GM23338 (cell line): ENCODE measurements at regions not wholly inside any gene's neighbourhood (a gene's known extent, or its start where the extent isn't known, plus 50 kb on each side); places are given as distances from the start of the nearest gene placed in this dataset.

Source experiments
- ATAC-seq: fragments of 200-7000 bp; cut with Tn5 transposase; 3 replicates; pipeline ENCODE4 v1.9.1; 2020
- DNase-seq: peaks from one replicate; pipeline ENCODE4 v3.0.0-alpha.2; 2015; ENCODE audit warnings: low spot score
- H2AFZ ChIP-seq: fragments of 200-600 bp; sonication (generic); 2 replicates; pipeline ENCODE4 v1.8.0; 2016; ENCODE audit warnings: antibody characterized with exemption, mild to moderate bottlenecking, moderate library complexity
- H3F3A ChIP-seq: fragments of 200-600 bp; sonication (generic); replicated peaks from 2 replicates; pipeline ENCODE4 v1.8.0; 2017; ENCODE audit warnings: antibody characterized with exemption, mixed run types, low read depth
- H3K27ac ChIP-seq: fragments of 200-600 bp; sonication (generic); 2 replicates; pipeline ENCODE4 v1.6.1; 2016; ENCODE audit warnings: low read depth
- H3K27me3 ChIP-seq: fragments of 200-600 bp; sonication (generic); 2 replicates; pipeline ENCODE4 v1.8.0; 2016; ENCODE audit warnings: mild to moderate bottlenecking, mixed run types, moderate library complexity; ENCODE audit not compliant: insufficient read depth
- H3K36me3 ChIP-seq: fragments of 200-600 bp; sonication (generic); 2 replicates; pipeline ENCODE4 v1.8.0; 2016; ENCODE audit warnings: mild to moderate bottlenecking; ENCODE audit not compliant: insufficient read depth
- H3K4me1 ChIP-seq: fragments of 200-600 bp; sonication (generic); 2 replicates; pipeline ENCODE4 v1.8.0; 2016; ENCODE audit warnings: mild to moderate bottlenecking, moderate library complexity; ENCODE audit not compliant: insufficient read depth
- H3K4me2 ChIP-seq: fragments of 200-600 bp; sonication (generic); 2 replicates; pipeline ENCODE4 v1.7.1; 2017; ENCODE audit warnings: mixed run types
- H3K4me3 ChIP-seq: fragments of 200-600 bp; sonication (generic); 2 replicates; pipeline ENCODE4 v1.6.1; 2016; ENCODE audit warnings: mixed run types
- H3K79me2 ChIP-seq: fragments of 200-600 bp; sonication (generic); replicated peaks from 2 replicates; pipeline ENCODE4 v1.8.0; 2017; ENCODE audit warnings: mild to moderate bottlenecking; ENCODE audit not compliant: insufficient read depth
- H3K9me2 ChIP-seq: fragments of 200-600 bp; sonication (generic); 2 replicates; pipeline ENCODE4 v1.8.0; 2017; ENCODE audit not compliant: insufficient read depth
- H4K20me1 ChIP-seq: fragments of 200-600 bp; sonication (generic); replicated peaks from 2 replicates; pipeline ENCODE4 v1.8.0; 2017; ENCODE audit warnings: mild to moderate bottlenecking; ENCODE audit not compliant: insufficient read depth
- H3K27ac Mint-ChIP-seq: 2 replicates; pipeline ENCODE4 v1.8.0; 2020; ENCODE audit warnings: inconsistent platforms, mild to moderate bottlenecking, moderate library complexity, mixed read lengths
- H3K27me3 Mint-ChIP-seq: 3 replicates; pipeline ENCODE4 v1.8.0; 2022; ENCODE audit warnings: low read depth, mild to moderate bottlenecking, moderate library complexity, mixed read lengths, inconsistent platforms; ENCODE audit not compliant: insufficient read depth, poor library complexity
- H3K36me3 Mint-ChIP-seq: 3 replicates; pipeline ENCODE4 v1.8.0; 2021; ENCODE audit warnings: low read depth, mild to moderate bottlenecking, inconsistent platforms, moderate library complexity, mixed read lengths
- H3K4me1 Mint-ChIP-seq: 3 replicates; pipeline ENCODE4 v1.8.0; 2020; ENCODE audit warnings: mild to moderate bottlenecking, inconsistent platforms, mixed read lengths
- H3K4me3 Mint-ChIP-seq: 3 replicates; pipeline ENCODE4 v1.8.0; 2021; ENCODE audit warnings: moderate library complexity, mild to moderate bottlenecking, inconsistent platforms, mixed read lengths
- H3K9me3 Mint-ChIP-seq: 3 replicates; pipeline ENCODE4 v1.8.0; 2020; ENCODE audit warnings: moderate library complexity, mild to moderate bottlenecking, inconsistent platforms, mixed read lengths
- EZH2 ChIP-seq: fragments of 200-600 bp; sonication (generic); IDR thresholded peaks from one replicate; pipeline ENCODE4 v1.8.0; 2017; ENCODE audit warnings: antibody characterized with exemption, mild to moderate bottlenecking, low read depth; ENCODE audit not compliant: unreplicated experiment
- EZH2phosphoT487 ChIP-seq: fragments of 200-600 bp; sonication (generic); IDR thresholded peaks from one replicate; pipeline ENCODE4 v1.8.1; 2018; ENCODE audit warnings: antibody characterized with exemption; ENCODE audit not compliant: unreplicated experiment
- JUNB ChIP-seq: IDR thresholded peaks from one replicate; pipeline ENCODE4 v1.6.1; 2016; ENCODE audit warnings: antibody characterized with exemption; ENCODE audit not compliant: unreplicated experiment
- NANOG ChIP-seq: IDR thresholded peaks from 2 replicates; pipeline ENCODE4 v1.6.1; 2016; ENCODE audit warnings: antibody characterized with exemption, borderline replicate concordance
- ZNF114 ChIP-seq: fragments of 250-450 bp; sonication (Bioruptor Pico); IDR thresholded peaks from 2 replicates; pipeline ENCODE4 v1.5.0; 2020; ENCODE audit warnings: mild to moderate bottlenecking, moderate library complexity
- ZNF331 ChIP-seq: fragments of 250-450 bp; sonication (Bioruptor Pico); IDR thresholded peaks from 2 replicates; pipeline ENCODE4 v1.5.0; 2020; ENCODE audit warnings: low read depth, mild to moderate bottlenecking, moderate library complexity
- TF ChIP-seq, protein P1 (sequence below): IDR thresholded peaks from one replicate; pipeline ENCODE4 v1.6.1; 2018; ENCODE audit warnings: antibody characterized with exemption; ENCODE audit not compliant: unreplicated experiment
- TF ChIP-seq, protein P2 (sequence below), 2 experiments: fragments of 200-600 bp in 1 of 2; sonication (generic) in 1 of 2; conservative IDR thresholded peaks; 2 replicates each; pipeline versions ENCODE4 v1.5.1 to v1.6.1; 2016 to 2017; ENCODE audit warnings: antibody characterized with exemption in 2 of 2, low read depth in 2 of 2, mild to moderate bottlenecking in 2 of 2, moderate library complexity in 1 of 2
- TF ChIP-seq, protein P3 (sequence below): IDR thresholded peaks from 2 replicates; pipeline ENCODE4 v1.6.1; 2016; ENCODE audit warnings: antibody characterized with exemption
- TF ChIP-seq, protein P4 (sequence below): fragments of 250-450 bp; sonication (Bioruptor Pico); IDR thresholded peaks from 2 replicates; pipeline ENCODE4 v1.5.0; 2020; ENCODE audit warnings: mild to moderate bottlenecking, moderate library complexity

GRCh38 chr17:77861133-77861695, 97.3 kb upstream of the TNRC6C start:
- H3K27ac Mint-ChIP-seq: no peak overlapping the region
- Histone ChIP-seq H3F3A (no peaks in the 10 kb centered on the region), H3K4me3 (no peak overlapping the region), H3K36me3 (no peaks in the 10 kb centered on the region), H3K9me2 (no peaks in the 10 kb centered on the region; the same call in 1 of the 2 replicates), H3K27me3 (no peaks in the 10 kb centered on the region), H2AFZ (no peak overlapping the region), H3K4me1 (no peaks in the 10 kb centered on the region), H3K27ac (no peak overlapping the region), H3K4me2 (no peak overlapping the region), H3K79me2 (no peaks in the 10 kb centered on the region), H4K20me1 (no peaks in the 10 kb centered on the region)
- no peak overlapping the region for H3K4me3 Mint-ChIP-seq
- H3K9me3 Mint-ChIP-seq: peaks cover 3% of the 10 kb centered on the region; the same call in 2 of the 3 replicates
- no peak for TF ChIP-seq EZH2phosphoT487
- TF ChIP-seq, protein P1, sequence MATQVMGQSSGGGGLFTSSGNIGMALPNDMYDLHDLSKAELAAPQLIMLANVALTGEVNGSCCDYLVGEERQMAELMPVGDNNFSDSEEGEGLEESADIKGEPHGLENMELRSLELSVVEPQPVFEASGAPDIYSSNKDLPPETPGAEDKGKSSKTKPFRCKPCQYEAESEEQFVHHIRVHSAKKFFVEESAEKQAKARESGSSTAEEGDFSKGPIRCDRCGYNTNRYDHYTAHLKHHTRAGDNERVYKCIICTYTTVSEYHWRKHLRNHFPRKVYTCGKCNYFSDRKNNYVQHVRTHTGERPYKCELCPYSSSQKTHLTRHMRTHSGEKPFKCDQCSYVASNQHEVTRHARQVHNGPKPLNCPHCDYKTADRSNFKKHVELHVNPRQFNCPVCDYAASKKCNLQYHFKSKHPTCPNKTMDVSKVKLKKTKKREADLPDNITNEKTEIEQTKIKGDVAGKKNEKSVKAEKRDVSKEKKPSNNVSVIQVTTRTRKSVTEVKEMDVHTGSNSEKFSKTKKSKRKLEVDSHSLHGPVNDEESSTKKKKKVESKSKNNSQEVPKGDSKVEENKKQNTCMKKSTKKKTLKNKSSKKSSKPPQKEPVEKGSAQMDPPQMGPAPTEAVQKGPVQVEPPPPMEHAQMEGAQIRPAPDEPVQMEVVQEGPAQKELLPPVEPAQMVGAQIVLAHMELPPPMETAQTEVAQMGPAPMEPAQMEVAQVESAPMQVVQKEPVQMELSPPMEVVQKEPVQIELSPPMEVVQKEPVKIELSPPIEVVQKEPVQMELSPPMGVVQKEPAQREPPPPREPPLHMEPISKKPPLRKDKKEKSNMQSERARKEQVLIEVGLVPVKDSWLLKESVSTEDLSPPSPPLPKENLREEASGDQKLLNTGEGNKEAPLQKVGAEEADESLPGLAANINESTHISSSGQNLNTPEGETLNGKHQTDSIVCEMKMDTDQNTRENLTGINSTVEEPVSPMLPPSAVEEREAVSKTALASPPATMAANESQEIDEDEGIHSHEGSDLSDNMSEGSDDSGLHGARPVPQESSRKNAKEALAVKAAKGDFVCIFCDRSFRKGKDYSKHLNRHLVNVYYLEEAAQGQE: no peak
- TF ChIP-seq, protein P2, sequence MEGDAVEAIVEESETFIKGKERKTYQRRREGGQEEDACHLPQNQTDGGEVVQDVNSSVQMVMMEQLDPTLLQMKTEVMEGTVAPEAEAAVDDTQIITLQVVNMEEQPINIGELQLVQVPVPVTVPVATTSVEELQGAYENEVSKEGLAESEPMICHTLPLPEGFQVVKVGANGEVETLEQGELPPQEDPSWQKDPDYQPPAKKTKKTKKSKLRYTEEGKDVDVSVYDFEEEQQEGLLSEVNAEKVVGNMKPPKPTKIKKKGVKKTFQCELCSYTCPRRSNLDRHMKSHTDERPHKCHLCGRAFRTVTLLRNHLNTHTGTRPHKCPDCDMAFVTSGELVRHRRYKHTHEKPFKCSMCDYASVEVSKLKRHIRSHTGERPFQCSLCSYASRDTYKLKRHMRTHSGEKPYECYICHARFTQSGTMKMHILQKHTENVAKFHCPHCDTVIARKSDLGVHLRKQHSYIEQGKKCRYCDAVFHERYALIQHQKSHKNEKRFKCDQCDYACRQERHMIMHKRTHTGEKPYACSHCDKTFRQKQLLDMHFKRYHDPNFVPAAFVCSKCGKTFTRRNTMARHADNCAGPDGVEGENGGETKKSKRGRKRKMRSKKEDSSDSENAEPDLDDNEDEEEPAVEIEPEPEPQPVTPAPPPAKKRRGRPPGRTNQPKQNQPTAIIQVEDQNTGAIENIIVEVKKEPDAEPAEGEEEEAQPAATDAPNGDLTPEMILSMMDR (conservative IDR thresholded peaks at IDR 0.05; ENCODE audit: low read depth in 2 of 2): no peak
- TF ChIP-seq EZH2: no peak
- TF ChIP-seq ZNF114 (CRISPR knock-in tag): no peak
- no peak for TF ChIP-seq JUNB
- TF ChIP-seq, protein P3, sequence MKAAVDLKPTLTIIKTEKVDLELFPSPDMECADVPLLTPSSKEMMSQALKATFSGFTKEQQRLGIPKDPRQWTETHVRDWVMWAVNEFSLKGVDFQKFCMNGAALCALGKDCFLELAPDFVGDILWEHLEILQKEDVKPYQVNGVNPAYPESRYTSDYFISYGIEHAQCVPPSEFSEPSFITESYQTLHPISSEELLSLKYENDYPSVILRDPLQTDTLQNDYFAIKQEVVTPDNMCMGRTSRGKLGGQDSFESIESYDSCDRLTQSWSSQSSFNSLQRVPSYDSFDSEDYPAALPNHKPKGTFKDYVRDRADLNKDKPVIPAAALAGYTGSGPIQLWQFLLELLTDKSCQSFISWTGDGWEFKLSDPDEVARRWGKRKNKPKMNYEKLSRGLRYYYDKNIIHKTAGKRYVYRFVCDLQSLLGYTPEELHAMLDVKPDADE: no peak
- TF ChIP-seq ZNF331: no peak
- no peak for TF ChIP-seq NANOG
- TF ChIP-seq, protein P4, sequence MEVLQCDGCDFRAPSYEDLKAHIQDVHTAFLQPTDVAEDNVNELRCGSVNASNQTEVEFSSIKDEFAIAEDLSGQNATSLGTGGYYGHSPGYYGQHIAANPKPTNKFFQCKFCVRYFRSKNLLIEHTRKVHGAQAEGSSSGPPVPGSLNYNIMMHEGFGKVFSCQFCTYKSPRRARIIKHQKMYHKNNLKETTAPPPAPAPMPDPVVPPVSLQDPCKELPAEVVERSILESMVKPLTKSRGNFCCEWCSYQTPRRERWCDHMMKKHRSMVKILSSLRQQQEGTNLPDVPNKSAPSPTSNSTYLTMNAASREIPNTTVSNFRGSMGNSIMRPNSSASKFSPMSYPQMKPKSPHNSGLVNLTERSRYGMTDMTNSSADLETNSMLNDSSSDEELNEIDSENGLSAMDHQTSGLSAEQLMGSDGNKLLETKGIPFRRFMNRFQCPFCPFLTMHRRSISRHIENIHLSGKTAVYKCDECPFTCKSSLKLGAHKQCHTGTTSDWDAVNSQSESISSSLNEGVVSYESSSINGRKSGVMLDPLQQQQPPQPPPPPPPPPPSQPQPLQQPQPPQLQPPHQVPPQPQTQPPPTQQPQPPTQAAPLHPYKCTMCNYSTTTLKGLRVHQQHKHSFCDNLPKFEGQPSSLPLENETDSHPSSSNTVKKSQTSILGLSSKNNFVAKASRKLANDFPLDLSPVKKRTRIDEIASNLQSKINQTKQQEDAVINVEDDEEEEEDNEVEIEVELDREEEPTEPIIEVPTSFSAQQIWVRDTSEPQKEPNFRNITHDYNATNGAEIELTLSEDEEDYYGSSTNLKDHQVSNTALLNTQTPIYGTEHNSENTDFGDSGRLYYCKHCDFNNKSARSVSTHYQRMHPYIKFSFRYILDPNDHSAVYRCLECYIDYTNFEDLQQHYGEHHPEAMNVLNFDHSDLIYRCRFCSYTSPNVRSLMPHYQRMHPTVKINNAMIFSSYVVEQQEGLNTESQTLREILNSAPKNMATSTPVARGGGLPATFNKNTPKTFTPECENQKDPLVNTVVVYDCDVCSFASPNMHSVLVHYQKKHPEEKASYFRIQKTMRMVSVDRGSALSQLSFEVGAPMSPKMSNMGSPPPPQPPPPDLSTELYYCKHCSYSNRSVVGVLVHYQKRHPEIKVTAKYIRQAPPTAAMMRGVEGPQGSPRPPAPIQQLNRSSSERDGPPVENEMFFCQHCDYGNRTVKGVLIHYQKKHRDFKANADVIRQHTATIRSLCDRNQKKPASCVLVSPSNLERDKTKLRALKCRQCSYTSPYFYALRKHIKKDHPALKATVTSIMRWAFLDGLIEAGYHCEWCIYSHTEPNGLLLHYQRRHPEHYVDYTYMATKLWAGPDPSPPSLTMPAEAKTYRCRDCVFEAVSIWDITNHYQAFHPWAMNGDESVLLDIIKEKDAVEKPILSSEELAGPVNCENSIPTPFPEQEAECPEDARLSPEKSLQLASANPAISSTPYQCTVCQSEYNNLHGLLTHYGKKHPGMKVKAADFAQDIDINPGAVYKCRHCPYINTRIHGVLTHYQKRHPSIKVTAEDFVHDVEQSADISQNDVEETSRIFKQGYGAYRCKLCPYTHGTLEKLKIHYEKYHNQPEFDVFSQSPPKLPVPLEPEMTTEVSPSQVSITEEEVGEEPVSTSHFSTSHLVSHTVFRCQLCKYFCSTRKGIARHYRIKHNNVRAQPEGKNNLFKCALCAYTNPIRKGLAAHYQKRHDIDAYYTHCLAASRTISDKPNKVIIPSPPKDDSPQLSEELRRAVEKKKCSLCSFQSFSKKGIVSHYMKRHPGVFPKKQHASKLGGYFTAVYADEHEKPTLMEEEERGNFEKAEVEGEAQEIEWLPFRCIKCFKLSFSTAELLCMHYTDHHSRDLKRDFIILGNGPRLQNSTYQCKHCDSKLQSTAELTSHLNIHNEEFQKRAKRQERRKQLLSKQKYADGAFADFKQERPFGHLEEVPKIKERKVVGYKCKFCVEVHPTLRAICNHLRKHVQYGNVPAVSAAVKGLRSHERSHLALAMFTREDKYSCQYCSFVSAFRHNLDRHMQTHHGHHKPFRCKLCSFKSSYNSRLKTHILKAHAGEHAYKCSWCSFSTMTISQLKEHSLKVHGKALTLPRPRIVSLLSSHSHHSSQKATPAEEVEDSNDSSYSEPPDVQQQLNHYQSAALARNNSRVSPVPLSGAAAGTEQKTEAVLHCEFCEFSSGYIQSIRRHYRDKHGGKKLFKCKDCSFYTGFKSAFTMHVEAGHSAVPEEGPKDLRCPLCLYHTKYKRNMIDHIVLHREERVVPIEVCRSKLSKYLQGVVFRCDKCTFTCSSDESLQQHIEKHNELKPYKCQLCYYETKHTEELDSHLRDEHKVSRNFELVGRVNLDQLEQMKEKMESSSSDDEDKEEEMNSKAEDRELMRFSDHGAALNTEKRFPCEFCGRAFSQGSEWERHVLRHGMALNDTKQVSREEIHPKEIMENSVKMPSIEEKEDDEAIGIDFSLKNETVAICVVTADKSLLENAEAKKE (CRISPR knock-in tag): no peak
- ATAC-seq (no peak), DNase-seq (no peak)
- peaks cover 14% of the 10 kb centered on the region for H3K27me3 Mint-ChIP-seq
- peaks cover 6% of the 10 kb centered on the region for H3K4me1 Mint-ChIP-seq
- no peaks in the 10 kb centered on the region for H3K36me3 Mint-ChIP-seq
